ENCODE measurements at regions not wholly inside any gene's neighbourhood (a gene's known extent, or its start where the extent isn't known, plus 50 kb on each side); places are given as distances from the start of the nearest gene placed in this dataset.
"Not testable (repeated sequence)": the region's sequence is repeated elsewhere in the genome, so short reads cannot be mapped to it uniquely, and the experiment has no call there.

- H3K36me3 Mint-ChIP-seq (ENCODE audit: low read depth); H3K4me3 Mint-ChIP-seq; H3K4me1 Mint-ChIP-seq; H3K27me3 Mint-ChIP-seq (ENCODE audit: low read depth); H3K27ac Mint-ChIP-seq: not testable (repeated sequence)
- H3K9me3 Mint-ChIP-seq: peaks cover 22% of the 10 kb centered on the region
Measured at GRCh38 chr20:26251376-26251775, 554.7 kb upstream of the ZNF337 start.

- H3K27ac Mint-ChIP-seq; H3K27me3 Mint-ChIP-seq (ENCODE audit: low read depth); H3K36me3 Mint-ChIP-seq (ENCODE audit: low read depth); H3K4me1 Mint-ChIP-seq; H3K4me3 Mint-ChIP-seq: not testable (repeated sequence)
- H3K9me3 Mint-ChIP-seq: peaks cover 17% of the 10 kb centered on the region
Measured at GRCh38 chr20:26250249-26251114, 553.8 kb upstream of the ZNF337 start.

GRCh38 chr20:26243731-26244130, 547.1 kb upstream of the ZNF337 start:
- Mint-ChIP-seq H3K4me3 (no peak overlapping the region), H3K36me3 (ENCODE audit: low read depth) (no peaks in the 10 kb centered on the region), H3K9me3 (peaks cover 19% of the 10 kb centered on the region), H3K4me1 (no peaks in the 10 kb centered on the region), H3K27me3 (ENCODE audit: low read depth) (no peaks in the 10 kb centered on the region), H3K27ac (no peak overlapping the region)
- no peak for TF ChIP-seq CTCF (IDR thresholded peaks at IDR 0.05; ENCODE audit: unreplicated experiment in 3 of 3)

- H3K27ac Mint-ChIP-seq; H3K4me3 Mint-ChIP-seq; H3K9me3 Mint-ChIP-seq; H3K27me3 Mint-ChIP-seq (ENCODE audit: low read depth); H3K36me3 Mint-ChIP-seq (ENCODE audit: low read depth); H3K4me1 Mint-ChIP-seq: not testable (repeated sequence)
Measured at GRCh38 chr20:26220609-26221008, 524.0 kb upstream of the ZNF337 start.

- H3K9me3 Mint-ChIP-seq; H3K36me3 Mint-ChIP-seq (ENCODE audit: low read depth); H3K4me1 Mint-ChIP-seq; H3K4me3 Mint-ChIP-seq; H3K27ac Mint-ChIP-seq; H3K27me3 Mint-ChIP-seq (ENCODE audit: low read depth): not testable (repeated sequence)
Measured at GRCh38 chr20:26219546-26219945, 522.9 kb upstream of the ZNF337 start.

GRCh38 chr20:26218301-26218700, 521.6 kb upstream of the ZNF337 start:
- H3K4me1 Mint-ChIP-seq: no peaks in the 10 kb centered on the region
- TF ChIP-seq CTCF (IDR thresholded peaks at IDR 0.05; ENCODE audit: unreplicated experiment in 3 of 3): no peak

GRCh38 chr20:26216025-26216424, 519.4 kb upstream of the ZNF337 start:
- peaks cover 29% of the 10 kb centered on the region for H3K27me3 Mint-ChIP-seq (ENCODE audit: low read depth)
- TF ChIP-seq CTCF (IDR thresholded peaks at IDR 0.05; ENCODE audit: unreplicated experiment in 3 of 3): no peak
- no peak overlapping the region for H3K4me3 Mint-ChIP-seq
- H3K9me3 Mint-ChIP-seq: no peaks in the 10 kb centered on the region
- H3K27ac Mint-ChIP-seq: no peak overlapping the region
- no peaks in the 10 kb centered on the region for H3K36me3 Mint-ChIP-seq (ENCODE audit: low read depth)
- H3K4me1 Mint-ChIP-seq: no peaks in the 10 kb centered on the region

More at GRCh38 chr20:26218301-26218700, 521.6 kb upstream of the ZNF337 start:
- Mint-ChIP-seq H3K36me3 (ENCODE audit: low read depth) (no peaks in the 10 kb centered on the region), H3K27ac (no peak overlapping the region), H3K4me3 (no peak overlapping the region), H3K27me3 (ENCODE audit: low read depth) (peaks cover 9% of the 10 kb centered on the region), H3K9me3 (no peaks in the 10 kb centered on the region)

GRCh38 chr20:26214991-26215390, 518.3 kb upstream of the ZNF337 start:
- Mint-ChIP-seq H3K27ac (no peak overlapping the region), H3K4me1 (no peaks in the 10 kb centered on the region), H3K36me3 (ENCODE audit: low read depth) (no peaks in the 10 kb centered on the region), H3K9me3 (peaks cover 3% of the 10 kb centered on the region), H3K27me3 (ENCODE audit: low read depth) (peaks cover 34% of the 10 kb centered on the region), H3K4me3 (no peak overlapping the region)
- no peak for TF ChIP-seq CTCF (IDR thresholded peaks at IDR 0.05; ENCODE audit: unreplicated experiment in 3 of 3)

Measured in nephron (organoid).